Aorta (tissue), 5 donors: ENCODE measurements at regions not wholly inside any gene's neighbourhood (a gene's known extent, or its start where the extent isn't known, plus 50 kb on each side); places are given as distances from the start of the nearest gene placed in this dataset.

Source experiments
- ATAC-seq: fragments of 200-7000 bp; cut with Tn5 transposase; one replicate; pipeline ENCODE4 v1.9.1; 2022; ENCODE audit warnings: moderate library complexity; ENCODE audit not compliant: low FRiP score
- DNase-seq, 2 donors: peaks; one replicate each; pipeline ENCODE4 v3.0.0-alpha.2; 2020
- H3K27ac ChIP-seq, 2 donors: one replicate each; pipeline ENCODE4 v1.5.1; 2013; ENCODE audit warnings: low read length in 2 of 2, mild to moderate bottlenecking in 2 of 2, moderate library complexity in 2 of 2, control low read depth in 1 of 2, inconsistent platforms in 1 of 2, low read depth in 1 of 2
- H3K27me3 ChIP-seq, 2 donors: one replicate each; pipeline ENCODE4 v1.6.1; 2013; ENCODE audit warnings: control low read depth in 1 of 2, low read length in 1 of 2, mild to moderate bottlenecking in 1 of 2, moderate library complexity in 1 of 2; ENCODE audit not compliant: insufficient read depth in 2 of 2, control insufficient read depth in 1 of 2
- H3K36me3 ChIP-seq, 2 donors: one replicate each; pipeline ENCODE4 v1.6.1; 2013; ENCODE audit warnings: control low read depth in 1 of 2, low read length in 1 of 2, mild to moderate bottlenecking in 1 of 2; ENCODE audit not compliant: insufficient read depth in 2 of 2, control insufficient read depth in 1 of 2
- H3K4me1 ChIP-seq, 2 donors: one replicate each; pipeline ENCODE4 v1.6.1; 2013; ENCODE audit warnings: low read length in 2 of 2, control low read depth in 1 of 2, mild to moderate bottlenecking in 1 of 2, moderate library complexity in 1 of 2; ENCODE audit not compliant: insufficient read depth in 2 of 2, control insufficient read depth in 1 of 2
- H3K4me3 ChIP-seq, 2 donors: one replicate each; pipeline ENCODE4 v1.5.1; 2013; ENCODE audit warnings: low read length in 2 of 2, control low read depth in 1 of 2, mild to moderate bottlenecking in 1 of 2
- H3K9me3 ChIP-seq: one replicate; pipeline ENCODE4 v1.6.1; 2013; ENCODE audit warnings: mild to moderate bottlenecking, low read length; ENCODE audit not compliant: control insufficient read depth
- WGBS, 2 donors: extraction: QIAGEN DNeasy Blood & Tissue Kit; methylation state at CpG; one replicate each; pipeline ENCODE4 v1.1.7; 2013; 5-methylcytosine and 5-hydroxymethylcytosine counted together
- intact Hi-C, 2 donors: fragments of 100-400 bp; cut with DNase I; formaldehyde crosslinking; loops; one replicate each; pipeline versions ENCODE4 v1.14.2 to v1.15.0; 2022
- donor health status: healthy with polysubstance abuse.
- donor health status: Bipolar disorder and iron deficiency.
- donor health status: DM: no; HTN: no; CAD: no.
- donor health status: DM: no; HTN: no; CAD: no.
- donor health status: DM: yes; HTN: yes; CAD: no.

- 65 to 66% methylated on average over 4 of the region's 4 CpGs for WGBS, 2 donors
- Histone ChIP-seq H3K27me3 (no peaks in the 10 kb centered on the region), H3K27ac (no peak overlapping the region), H3K36me3 (no peaks in the 10 kb centered on the region), H3K4me1 (no peaks in the 10 kb centered on the region), H3K4me3 (no peak overlapping the region), H3K9me3 (peaks cover 1% of the 10 kb centered on the region)
- DNase-seq (no peak), ATAC-seq (no peak)
- intact Hi-C loops: no loop called here
These were observed 532.1 kb downstream of the GBA3 start for GRCh38 chr4:23224684-23225420.

GRCh38 chr4:23220911-23221310 lies 528.2 kb downstream of the GBA3 start:
- Histone ChIP-seq H3K27ac (no peak overlapping the region), H3K27me3 (no peaks in the 10 kb centered on the region), H3K4me3 (no peak overlapping the region), H3K9me3 (peaks cover 1% of the 10 kb centered on the region), H3K4me1 (no peaks in the 10 kb centered on the region), H3K36me3 (no peaks in the 10 kb centered on the region)
- WGBS, 2 donors: 50 to 52% methylated on average over 2 of the region's 2 CpGs
- DNase-seq (no peak), ATAC-seq (no peak)
- intact Hi-C loops: no loop called here

GRCh38 chr4:23219779-23220408 lies 527.2 kb downstream of the GBA3 start:
- Histone ChIP-seq H3K9me3 (peaks cover 1% of the 10 kb centered on the region), H3K27ac (no peak overlapping the region), H3K4me1 (no peaks in the 10 kb centered on the region), H3K4me3 (no peak overlapping the region), H3K36me3 (no peaks in the 10 kb centered on the region), H3K27me3 (no peaks in the 10 kb centered on the region)
- intact Hi-C loops: no loop called here
- ATAC-seq (no peak), DNase-seq (no peak)
- WGBS, 2 donors: 56 to 59% methylated on average over 3 of the region's 3 CpGs

- no peaks in the 10 kb centered on the region for H3K27me3 ChIP-seq
- H3K4me3 ChIP-seq: no peak overlapping the region
- H3K27ac ChIP-seq: no peak overlapping the region
- WGBS, 2 donors: 29 to 50% methylated on average over 2 of the region's 2 CpGs
- ATAC-seq (no peak), DNase-seq (no peak)
- no peaks in the 10 kb centered on the region for H3K36me3 ChIP-seq
- intact Hi-C loops: no loop called here
- H3K9me3 ChIP-seq: no peaks in the 10 kb centered on the region
- H3K4me1 ChIP-seq: no peaks in the 10 kb centered on the region
These were observed 520.5 kb downstream of the GBA3 start for GRCh38 chr4:23213198-23213597.

- DNase-seq: no peak
- intact Hi-C loops: no loop called here
- Histone ChIP-seq H3K27me3 (no peaks in the 10 kb centered on the region), H3K4me3 (no peak overlapping the region), H3K9me3 (no peaks in the 10 kb centered on the region), H3K36me3 (no peaks in the 10 kb centered on the region), H3K4me1 (no peaks in the 10 kb centered on the region), H3K27ac (no peak overlapping the region)
- 14 to 33% methylated on average over 4 of the region's 4 CpGs for WGBS, 2 donors
- ATAC-seq: no peak
These were observed 519.8 kb downstream of the GBA3 start for GRCh38 chr4:23212558-23212957.

- no peak overlapping the region for H3K27ac ChIP-seq
These were observed 514.3 kb downstream of the GBA3 start for GRCh38 chr4:23207059-23207458.

GRCh38 chr4:23202712-23203247 lies 510.0 kb downstream of the GBA3 start:
- intact Hi-C loops: no loop called here
- DNase-seq (no peak), ATAC-seq (no peak)
- H3K4me3 ChIP-seq: no peak overlapping the region
- H3K27ac ChIP-seq: no peak overlapping the region
- WGBS, 2 donors: 86 to 87% methylated on average over 8 of the region's 8 CpGs
- no peaks in the 10 kb centered on the region for H3K27me3 ChIP-seq
- no peaks in the 10 kb centered on the region for H3K9me3 ChIP-seq
- H3K36me3 ChIP-seq: no peaks in the 10 kb centered on the region
- no peaks in the 10 kb centered on the region for H3K4me1 ChIP-seq

More at GRCh38 chr4:23207059-23207458, 514.3 kb downstream of the GBA3 start:
- WGBS, 2 donors: 77 to 94% methylated on average over 1 of the region's 1 CpG
- DNase-seq (no peak), ATAC-seq (no peak)
- intact Hi-C loops: no loop called here
- H3K4me1 ChIP-seq: no peaks in the 10 kb centered on the region
- H3K9me3 ChIP-seq: no peaks in the 10 kb centered on the region
- no peaks in the 10 kb centered on the region for H3K36me3 ChIP-seq
- no peaks in the 10 kb centered on the region for H3K27me3 ChIP-seq
- H3K4me3 ChIP-seq: no peak overlapping the region

GRCh38 chr4:23194751-23195150 lies 502.0 kb downstream of the GBA3 start:
- H3K4me1 ChIP-seq: no peaks in the 10 kb centered on the region
- no peaks in the 10 kb centered on the region for H3K9me3 ChIP-seq
- H3K27me3 ChIP-seq: no peaks in the 10 kb centered on the region
- DNase-seq (no peak), ATAC-seq (no peak)
- H3K4me3 ChIP-seq: no peak overlapping the region
- H3K27ac ChIP-seq: no peak overlapping the region
- intact Hi-C loops: no loop called here
- no peaks in the 10 kb centered on the region for H3K36me3 ChIP-seq

GRCh38 chr4:23174179-23174578 lies 481.4 kb downstream of the GBA3 start:
- WGBS, 2 donors: 86 to 94% methylated on average over 2 of the region's 2 CpGs
- H3K9me3 ChIP-seq: no peaks in the 10 kb centered on the region
- ATAC-seq (no peak), DNase-seq (no peak)
- H3K27me3 ChIP-seq: no peaks in the 10 kb centered on the region
- intact Hi-C loops: no loop called here
- no peak overlapping the region for H3K4me3 ChIP-seq
- H3K36me3 ChIP-seq: no peaks in the 10 kb centered on the region
- no peak overlapping the region for H3K27ac ChIP-seq
- H3K4me1 ChIP-seq: no peaks in the 10 kb centered on the region
